Glomerular endothelial cell (primary cell): ENCODE measurements at regions not wholly inside any gene's neighbourhood (a gene's known extent, or its start where the extent isn't known, plus 50 kb on each side); places are given as distances from the start of the nearest gene placed in this dataset.

Source experiments
- DNase-seq: peaks from one replicate; pipeline ENCODE4 v3.0.0-alpha.2; 2011; ENCODE audit warnings: low read depth, low spot score; ENCODE audit errors: extremely low read depth

GRCh38 chr6:48315051-48315719 is 204.2 kb upstream of the PTCHD4 start:
- no peak for DNase-seq

DNA sequence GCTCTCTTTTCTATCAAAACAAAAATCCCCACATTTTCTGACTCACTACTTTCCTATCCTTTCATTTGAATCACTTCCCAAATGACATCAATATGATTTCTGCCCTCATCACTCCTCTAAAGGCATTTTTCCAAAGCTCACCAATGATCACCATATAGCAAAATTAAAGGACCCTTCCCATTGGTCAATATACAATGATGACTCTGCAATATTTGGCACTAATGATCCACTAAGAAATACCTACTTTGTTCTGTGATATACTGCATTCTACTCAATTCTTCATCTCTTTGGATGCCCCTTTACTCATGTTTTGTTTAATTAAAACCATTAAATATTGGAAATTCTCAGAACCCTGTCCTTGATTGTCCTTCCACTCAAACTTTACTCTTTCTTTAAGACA is 200.3 kb upstream of the PTCHD4 start:
- DNase-seq: no peak

GRCh38 chr6:48307573-48307972 is 196.6 kb upstream of the PTCHD4 start:
- no peak for DNase-seq

DNA sequence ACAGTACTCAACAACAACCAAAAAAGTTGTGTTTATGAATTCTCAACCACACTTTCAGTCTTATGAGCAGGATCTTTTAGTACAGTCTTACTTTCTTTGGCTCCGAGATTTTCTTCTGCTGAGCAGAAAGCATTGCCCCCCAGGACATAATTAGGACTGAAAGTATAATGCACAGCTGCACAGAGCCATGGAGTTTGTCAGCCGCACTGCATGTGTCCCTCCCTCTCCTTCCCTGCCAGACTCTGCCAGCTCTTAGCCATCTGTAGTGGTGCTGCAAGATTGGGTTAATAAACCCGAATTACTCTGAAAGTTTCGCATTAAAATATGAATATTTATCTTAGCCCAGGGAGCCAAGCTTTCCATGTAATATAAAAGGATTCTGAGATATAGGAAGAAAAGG is 179.6 kb upstream of the PTCHD4 start:
- no peak for DNase-seq

- DNase-seq: no peak
Measured at GRCh38 chr6:48289841-48290240, 178.8 kb upstream of the PTCHD4 start.

DNA sequence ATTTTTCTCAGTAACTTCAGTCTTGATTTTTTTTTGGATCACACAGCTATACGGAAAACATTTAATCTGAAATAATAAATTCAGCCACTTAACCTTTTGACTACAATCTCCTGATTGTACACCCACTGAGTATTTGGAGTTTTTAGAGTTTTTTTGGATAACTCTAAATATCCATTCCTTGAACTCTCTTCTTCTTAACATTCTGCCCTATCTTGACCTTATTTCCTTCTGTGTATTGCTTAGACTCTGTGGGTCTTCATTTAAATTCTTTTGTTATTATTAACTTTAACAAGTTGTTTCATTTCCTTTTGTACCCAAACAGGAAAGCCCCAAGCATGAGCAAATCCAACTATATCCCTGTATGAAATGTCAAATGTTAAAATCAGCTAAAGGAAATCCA is 170.2 kb upstream of the PTCHD4 start:
- no peak for DNase-seq

- no peak for DNase-seq
Measured at GRCh38 chr6:48280035-48280620, 169.1 kb upstream of the PTCHD4 start.

- no peak for DNase-seq
Measured at GRCh38 chr6:48278261-48278660, 167.3 kb upstream of the PTCHD4 start.

DNA sequence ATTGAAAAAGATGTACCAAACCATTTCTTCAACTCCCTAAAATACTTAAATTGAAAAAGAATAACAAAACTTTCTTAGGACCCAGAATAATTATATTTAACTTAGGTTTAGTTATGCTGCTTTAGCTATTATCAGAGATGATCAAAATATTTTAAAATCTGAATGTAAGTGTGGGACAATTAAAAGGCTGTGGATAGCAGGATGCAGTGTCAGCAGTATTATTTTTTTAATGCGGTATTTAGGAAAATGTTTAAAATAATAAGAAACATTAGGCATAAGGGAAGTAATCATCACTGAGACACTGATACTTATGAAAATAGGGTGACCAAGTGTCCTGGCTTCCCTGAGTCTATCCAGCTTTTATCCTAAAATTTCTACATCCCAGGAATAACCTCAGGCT is 161.5 kb upstream of the PTCHD4 start:
- no peak for DNase-seq

GRCh38 chr6:48255094-48255493 is 144.1 kb upstream of the PTCHD4 start:
- no peak for DNase-seq

DNA sequence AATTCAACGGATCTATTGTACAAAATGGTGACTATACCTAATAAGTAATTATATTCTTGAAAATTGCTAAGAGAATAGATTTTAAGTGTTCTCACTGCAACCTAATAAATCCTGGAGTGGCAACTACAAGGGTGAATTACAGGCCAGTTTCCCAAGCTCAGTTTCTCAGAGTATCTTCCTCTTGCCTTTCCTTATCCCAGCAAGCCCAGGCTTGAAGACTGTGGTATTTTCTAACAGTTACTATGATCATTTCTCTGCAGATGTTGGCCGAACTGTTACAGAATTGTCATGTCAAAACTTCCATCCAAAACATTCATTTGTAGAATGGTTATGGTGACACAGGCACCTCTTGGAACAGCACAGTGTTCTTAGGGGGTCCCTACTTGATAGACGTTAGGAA is 138.1 kb upstream of the PTCHD4 start:
- no peak for DNase-seq

GRCh38 chr6:48243071-48243470 is 132.1 kb upstream of the PTCHD4 start:
- no peak for DNase-seq

- no peak for DNase-seq
Measured at GRCh38 chr6:48240287-48240686, 129.3 kb upstream of the PTCHD4 start.

- no peak for DNase-seq
Measured at GRCh38 chr6:48236375-48236774, 125.4 kb upstream of the PTCHD4 start.

DNA sequence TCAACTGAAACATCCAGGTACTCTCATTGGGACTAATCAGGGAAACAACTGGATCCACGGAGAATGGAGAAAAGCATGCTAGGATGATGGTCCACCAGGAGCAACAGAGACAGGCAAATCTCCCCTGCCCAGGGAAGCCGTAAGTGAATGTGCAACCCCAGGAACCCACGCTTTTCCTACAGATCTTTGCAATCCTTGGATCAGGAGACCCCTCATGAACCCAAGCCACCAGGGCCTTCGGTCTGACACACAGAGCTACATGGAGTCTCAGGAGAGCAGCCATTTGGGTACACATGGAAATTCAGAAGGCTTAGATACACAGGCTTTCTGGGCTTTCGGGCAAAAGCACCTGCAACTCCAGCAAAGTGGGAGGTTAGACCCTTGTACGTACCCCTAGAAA is 122.1 kb upstream of the PTCHD4 start:
- DNase-seq: no peak

DNA sequence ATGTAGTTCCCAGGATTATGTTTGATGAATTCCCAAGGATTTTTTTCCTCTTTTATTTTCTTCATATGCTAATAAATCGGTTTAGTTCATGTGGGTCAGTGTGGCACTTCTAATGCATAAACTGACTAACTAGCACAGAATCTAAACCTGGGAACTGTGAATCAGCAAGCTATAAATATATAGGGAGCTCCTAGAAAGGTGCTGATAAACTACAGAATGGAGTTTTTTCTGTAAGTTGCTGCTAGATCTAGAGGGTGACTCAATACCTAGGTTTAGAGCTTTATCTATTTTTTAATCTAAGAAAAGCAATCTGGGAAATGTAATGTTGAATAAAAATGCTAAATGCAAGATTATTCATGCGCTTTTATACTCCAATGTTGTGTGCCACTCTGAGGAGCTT is 118.8 kb upstream of the PTCHD4 start:
- DNase-seq: no peak

DNA sequence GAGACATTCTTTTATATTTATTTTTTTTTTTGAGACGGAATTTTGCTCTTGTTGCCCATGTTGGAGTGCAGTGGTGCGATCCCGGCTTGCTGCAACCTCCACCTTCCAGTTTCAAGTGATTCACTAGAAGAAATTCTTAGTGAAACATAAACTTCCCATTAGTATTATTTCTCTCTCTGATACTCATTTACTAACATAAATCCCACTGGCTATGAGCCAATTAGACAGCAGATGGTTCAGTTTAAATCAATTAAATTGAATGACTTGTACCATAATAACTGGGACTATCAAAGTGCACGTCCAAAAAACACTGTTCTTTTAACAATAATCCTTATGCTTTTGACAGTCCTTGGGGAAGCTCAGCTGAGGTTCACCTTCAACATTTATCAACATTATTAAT is 111.2 kb upstream of the PTCHD4 start:
- DNase-seq: no peak

DNA sequence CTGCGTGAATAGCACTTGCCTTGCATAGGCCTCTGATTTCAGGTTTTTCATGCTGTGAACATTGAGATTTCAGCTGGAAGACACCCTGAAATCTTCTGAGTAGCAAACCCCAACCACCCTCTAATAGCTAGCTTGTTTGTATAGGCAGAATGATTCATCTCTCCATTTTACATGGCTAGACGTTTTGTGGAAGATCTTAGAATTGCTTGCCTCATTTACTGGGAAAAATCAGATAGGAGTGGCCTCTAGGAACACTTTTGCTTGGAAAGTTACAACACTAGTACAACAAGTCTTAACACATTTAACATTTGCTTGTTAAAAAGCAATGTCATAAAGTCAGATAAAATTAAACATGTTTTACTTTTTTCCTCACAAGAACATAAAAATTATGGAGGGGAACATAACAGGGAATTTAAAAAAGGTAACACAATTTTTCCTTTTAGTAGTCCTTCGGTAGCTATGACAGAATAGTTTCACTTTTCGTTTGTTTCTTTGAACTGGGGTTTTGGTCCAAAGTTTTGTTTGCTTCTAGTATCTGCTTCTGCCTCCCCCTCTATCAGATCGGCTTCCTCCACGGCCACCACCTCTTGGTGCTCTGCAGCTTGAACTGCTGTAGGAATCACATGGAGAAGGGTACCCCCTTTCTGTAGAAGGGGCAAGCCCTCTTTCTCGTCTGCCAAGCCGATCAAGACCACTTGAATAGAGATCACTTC is 102.2 kb upstream of the PTCHD4 start:
- no peak for DNase-seq

DNA sequence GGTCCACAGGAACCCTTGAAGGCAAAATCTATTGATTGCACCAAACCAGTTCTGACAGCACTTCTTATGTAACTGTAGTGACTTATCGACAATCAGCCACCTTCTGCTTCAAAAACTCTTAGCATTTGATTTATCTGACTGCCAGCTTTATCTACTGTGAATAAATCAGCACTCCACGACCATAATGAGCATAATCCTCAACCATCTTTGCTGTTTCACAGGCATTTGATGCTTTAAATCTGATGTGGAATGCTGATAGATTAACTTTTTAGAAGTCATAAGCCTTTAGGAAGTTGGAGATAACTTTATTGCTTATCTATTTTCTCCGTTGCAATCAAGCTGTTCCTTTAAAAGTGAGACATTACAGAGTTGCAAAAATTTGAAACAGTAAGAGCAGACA is 101.5 kb upstream of the PTCHD4 start:
- no peak for DNase-seq

DNA sequence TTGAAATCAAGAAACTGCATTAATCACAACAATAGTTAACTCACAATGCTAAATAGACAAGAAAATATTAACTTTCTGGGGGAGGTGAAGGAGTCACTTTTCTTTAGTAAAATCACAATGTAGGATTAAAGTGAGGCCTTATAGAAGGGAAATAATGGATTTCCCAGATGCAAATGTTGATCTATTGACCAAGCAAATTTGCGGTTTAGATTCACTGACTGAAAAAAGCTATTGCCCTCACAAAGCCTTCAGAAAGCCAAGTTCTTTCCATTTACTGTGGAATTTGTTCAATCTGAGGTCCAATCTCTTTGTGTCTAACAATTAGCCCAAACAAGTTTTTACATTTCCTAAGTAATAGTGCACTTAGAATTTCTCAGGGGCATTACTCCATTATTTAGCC is 95.1 kb upstream of the PTCHD4 start:
- no peak for DNase-seq

GRCh38 chr6:48200869-48201390 is 89.9 kb upstream of the PTCHD4 start:
- DNase-seq: no peak

GRCh38 chr6:48199499-48199898 is 88.5 kb upstream of the PTCHD4 start:
- no peak for DNase-seq
